WERI-Rb-1 (cell line): ENCODE measurements at regions not wholly inside any gene's neighbourhood (a gene's known extent, or its start where the extent isn't known, plus 50 kb on each side); places are given as distances from the start of the nearest gene placed in this dataset.
"Not testable (repeated sequence)": the region's sequence is repeated elsewhere in the genome, so short reads cannot be mapped to it uniquely, and the experiment has no call there.

Experiments
- DNase-seq: peaks from one replicate; pipeline ENCODE4 v3.0.0-alpha.2; 2020
- H3K27ac ChIP-seq: fragments of 250-450 bp; sonication (Bioruptor Pico); 2 replicates; pipeline ENCODE4 v1.5.1; 2020; ENCODE audit warnings: mild to moderate bottlenecking, moderate library complexity
- H3K27me3 ChIP-seq: fragments of 250-450 bp; sonication (Bioruptor Pico); 2 replicates; pipeline ENCODE4 v1.5.1; 2021; ENCODE audit warnings: mild to moderate bottlenecking, low read depth, moderate library complexity; ENCODE audit not compliant: insufficient read depth, severe bottlenecking
- H3K36me3 ChIP-seq: fragments of 250-450 bp; sonication (Bioruptor Pico); 2 replicates; pipeline ENCODE4 v1.5.1; 2020; ENCODE audit warnings: mild to moderate bottlenecking, moderate library complexity
- H3K4me3 ChIP-seq: 2 replicates; pipeline ENCODE4 v1.5.1; 2011; ENCODE audit warnings: low read depth, mild to moderate bottlenecking, control low read depth, low read length
- H3K9me3 ChIP-seq: fragments of 250-450 bp; sonication (Bioruptor Pico); 2 replicates; pipeline ENCODE4 v1.5.1; 2021; ENCODE audit warnings: mild to moderate bottlenecking, moderate library complexity; ENCODE audit not compliant: severe bottlenecking
- TF ChIP-seq, protein P1 (sequence below): IDR thresholded peaks from 2 replicates; pipeline ENCODE4 v1.5.1; 2011; ENCODE audit warnings: low read depth, mild to moderate bottlenecking, control low read depth, inconsistent platforms, low read length

DNA sequence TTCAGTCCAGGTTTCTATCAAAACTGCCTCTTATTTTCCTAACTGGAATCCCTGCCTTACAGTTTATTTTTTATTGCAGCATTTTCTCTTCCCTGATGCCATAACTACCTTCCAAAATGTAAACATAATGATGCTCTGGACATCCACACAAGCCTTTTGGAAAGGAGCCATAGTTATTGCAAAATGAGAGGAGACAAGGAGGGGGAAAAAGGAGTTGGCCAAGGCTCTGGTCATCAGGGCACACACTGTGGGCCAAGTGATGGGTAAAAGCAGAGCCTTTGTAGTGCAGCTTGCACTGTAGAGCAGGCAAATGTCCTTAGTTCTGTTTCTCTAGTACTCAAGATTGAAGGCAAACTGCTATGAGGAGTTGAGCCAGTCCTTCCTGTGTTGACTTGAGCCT is 289.3 kb upstream of the MTPN start:
- no peaks in the 10 kb centered on the region for H3K36me3 ChIP-seq
- H3K4me3 ChIP-seq = no peak overlapping the region
- TF ChIP-seq, protein P1, sequence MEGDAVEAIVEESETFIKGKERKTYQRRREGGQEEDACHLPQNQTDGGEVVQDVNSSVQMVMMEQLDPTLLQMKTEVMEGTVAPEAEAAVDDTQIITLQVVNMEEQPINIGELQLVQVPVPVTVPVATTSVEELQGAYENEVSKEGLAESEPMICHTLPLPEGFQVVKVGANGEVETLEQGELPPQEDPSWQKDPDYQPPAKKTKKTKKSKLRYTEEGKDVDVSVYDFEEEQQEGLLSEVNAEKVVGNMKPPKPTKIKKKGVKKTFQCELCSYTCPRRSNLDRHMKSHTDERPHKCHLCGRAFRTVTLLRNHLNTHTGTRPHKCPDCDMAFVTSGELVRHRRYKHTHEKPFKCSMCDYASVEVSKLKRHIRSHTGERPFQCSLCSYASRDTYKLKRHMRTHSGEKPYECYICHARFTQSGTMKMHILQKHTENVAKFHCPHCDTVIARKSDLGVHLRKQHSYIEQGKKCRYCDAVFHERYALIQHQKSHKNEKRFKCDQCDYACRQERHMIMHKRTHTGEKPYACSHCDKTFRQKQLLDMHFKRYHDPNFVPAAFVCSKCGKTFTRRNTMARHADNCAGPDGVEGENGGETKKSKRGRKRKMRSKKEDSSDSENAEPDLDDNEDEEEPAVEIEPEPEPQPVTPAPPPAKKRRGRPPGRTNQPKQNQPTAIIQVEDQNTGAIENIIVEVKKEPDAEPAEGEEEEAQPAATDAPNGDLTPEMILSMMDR = no peak

DNA sequence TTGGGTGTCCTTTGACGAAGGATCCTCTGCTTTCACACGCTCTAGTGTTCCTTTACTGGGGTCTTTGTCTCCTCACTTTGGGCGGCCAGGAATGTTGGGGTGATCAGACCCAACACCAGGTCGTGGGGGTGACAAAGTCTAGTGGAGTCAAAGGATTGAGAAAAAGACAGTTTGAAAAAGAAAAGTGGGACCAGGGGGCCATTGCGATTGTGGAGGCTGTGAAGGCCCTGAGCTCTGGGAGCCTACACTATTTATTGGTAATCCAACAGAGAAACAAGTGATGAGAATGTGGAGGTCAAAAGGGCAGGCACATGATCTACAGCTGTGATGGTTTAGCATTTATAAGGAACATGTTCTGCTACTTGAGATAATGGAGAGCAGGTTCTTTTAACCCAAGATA is 287.1 kb upstream of the MTPN start:
- not testable (repeated sequence) for DNase-seq, H3K36me3 ChIP-seq, H3K27ac ChIP-seq, H3K4me3 ChIP-seq, H3K27me3 ChIP-seq
- H3K9me3 ChIP-seq = peaks cover 17% of the 10 kb centered on the region

More for the DNA sequence above, 289.3 kb upstream of the MTPN start:
- Histone ChIP-seq H3K27ac (no peak overlapping the region), H3K27me3 (no peaks in the 10 kb centered on the region), H3K9me3 (peaks cover 11% of the 10 kb centered on the region)
- DNase-seq = no peak

DNA sequence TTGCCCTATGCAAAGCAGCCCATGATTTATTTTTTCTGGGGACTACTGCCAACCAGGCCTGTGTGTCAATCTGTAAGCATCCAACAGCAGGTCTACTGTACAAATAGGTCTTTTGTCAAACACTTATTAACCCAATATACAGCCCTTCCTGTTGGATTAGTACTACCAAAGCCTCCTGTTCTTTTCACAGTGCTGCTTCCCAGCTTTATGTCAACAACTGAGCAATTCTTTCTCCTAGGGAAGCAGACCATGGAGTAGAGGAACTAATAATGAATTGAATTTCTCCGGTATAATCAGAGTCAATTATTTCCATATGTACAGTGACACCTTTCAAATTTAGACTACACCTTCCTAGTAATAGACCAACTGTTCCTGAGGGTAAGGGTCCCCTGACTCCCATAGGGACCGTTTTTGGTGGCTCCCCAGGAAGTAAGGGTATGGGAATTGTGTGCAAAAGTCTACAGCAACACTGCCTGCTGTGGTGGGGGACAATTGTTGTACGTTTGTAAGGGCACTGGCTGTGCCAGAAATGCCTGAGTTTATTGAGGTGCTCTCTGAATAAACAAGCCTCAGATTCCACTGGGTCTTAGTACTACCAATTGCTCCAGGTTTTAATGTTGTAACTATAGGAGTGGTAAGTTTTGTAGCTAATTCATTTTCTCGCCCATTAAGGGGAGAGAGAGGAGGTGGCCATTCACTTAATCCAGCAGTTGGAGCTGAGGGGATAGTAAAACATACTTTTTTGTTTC is 286.1 kb upstream of the MTPN start:
- H3K27ac ChIP-seq, DNase-seq, H3K4me3 ChIP-seq, H3K27me3 ChIP-seq, H3K36me3 ChIP-seq: not testable (repeated sequence)
- H3K9me3 ChIP-seq = peaks cover 17% of the 10 kb centered on the region

DNA sequence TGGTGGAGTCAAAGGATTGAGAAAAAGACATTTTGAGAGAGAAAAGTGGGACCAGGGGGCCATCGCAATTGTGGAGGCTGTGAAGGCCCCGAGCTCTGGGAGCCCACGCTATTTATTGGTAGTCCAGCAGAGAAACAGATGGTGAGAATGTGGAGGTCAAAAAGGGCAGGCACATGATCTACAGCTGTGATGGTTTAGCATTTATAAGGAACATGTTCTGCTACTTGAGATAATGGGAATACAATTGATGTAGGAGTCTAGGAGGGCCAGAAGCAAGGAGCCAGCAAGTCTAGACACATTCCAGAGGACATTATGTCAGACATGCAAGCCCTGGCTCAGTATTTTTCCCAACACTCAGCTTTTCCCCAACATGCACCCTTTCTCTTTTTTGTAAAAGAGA is 283.4 kb upstream of the MTPN start:
- H3K9me3 ChIP-seq = peaks cover 17% of the 10 kb centered on the region
- H3K36me3 ChIP-seq, DNase-seq, H3K27ac ChIP-seq, H3K27me3 ChIP-seq, H3K4me3 ChIP-seq: not testable (repeated sequence)

DNA sequence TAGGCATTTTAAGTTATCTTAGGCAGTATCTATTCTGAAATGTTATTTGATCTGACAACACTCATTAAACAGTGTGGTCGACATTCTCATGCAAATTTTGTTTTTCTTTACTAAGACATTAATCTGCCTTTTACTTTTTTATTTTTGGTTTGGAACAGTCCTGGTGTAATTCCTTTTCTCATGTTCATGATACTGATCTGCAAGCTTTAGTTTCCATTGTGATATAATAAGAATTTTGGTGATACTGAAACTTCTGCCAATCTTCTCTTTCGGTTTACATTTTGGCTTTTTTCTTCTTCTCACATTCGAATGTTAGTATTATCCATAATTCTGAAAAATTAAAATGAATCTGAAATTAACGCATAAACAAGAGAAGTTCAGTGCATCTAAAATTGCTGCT is 281.9 kb upstream of the MTPN start:
- H3K27ac ChIP-seq = no peak overlapping the region
- H3K9me3 ChIP-seq = peaks cover 8% of the 10 kb centered on the region
- H3K27me3 ChIP-seq = no peaks in the 10 kb centered on the region
- no peak overlapping the region for H3K4me3 ChIP-seq
- H3K36me3 ChIP-seq = no peaks in the 10 kb centered on the region
- TF ChIP-seq, protein P1 = no peak
- no peak for DNase-seq

DNA sequence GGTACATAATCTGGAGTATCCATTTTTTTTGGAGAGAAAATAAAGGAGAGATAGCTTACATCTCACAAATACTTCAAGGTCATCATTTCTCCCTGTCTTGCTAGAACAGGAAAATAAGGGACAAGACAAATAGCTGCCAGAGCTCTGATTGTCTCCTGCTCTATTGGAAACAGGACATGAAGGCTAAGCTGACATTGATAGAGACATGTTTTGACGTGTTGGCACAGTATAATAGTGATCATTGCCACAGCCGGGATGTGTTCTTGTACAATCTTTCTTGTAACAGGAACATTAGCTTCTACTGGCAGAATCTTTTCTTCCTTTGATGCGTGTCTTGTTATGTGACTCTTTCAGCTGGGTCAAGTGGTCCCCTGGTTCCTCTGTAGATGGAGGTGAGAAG is 279.3 kb upstream of the MTPN start:
- no peaks in the 10 kb centered on the region for H3K27me3 ChIP-seq
- H3K27ac ChIP-seq = no peak overlapping the region
- H3K9me3 ChIP-seq = peaks cover 6% of the 10 kb centered on the region
- TF ChIP-seq, protein P1 = no peak
- DNase-seq = no peak
- no peak overlapping the region for H3K4me3 ChIP-seq
- no peaks in the 10 kb centered on the region for H3K36me3 ChIP-seq

DNA sequence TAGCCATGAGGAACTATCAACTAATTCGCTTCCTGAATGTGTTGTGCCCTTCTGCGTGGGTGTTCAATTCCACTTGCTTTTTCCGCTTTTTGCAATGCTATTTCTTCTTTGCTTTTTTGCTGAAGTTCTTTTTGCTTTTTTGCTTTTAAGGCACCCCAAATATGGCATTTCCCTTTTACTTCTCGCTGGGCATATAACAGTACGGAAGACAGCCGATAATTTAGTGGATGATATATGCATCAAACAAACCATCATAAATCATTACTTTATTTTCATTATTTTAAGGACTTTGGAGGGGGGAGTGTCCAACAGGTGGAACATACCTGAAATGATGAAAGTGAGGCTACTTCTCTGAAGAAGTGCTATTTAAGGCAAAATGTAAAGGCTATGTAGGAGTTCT is 277.0 kb upstream of the MTPN start:
- DNase-seq = no peak
- Histone ChIP-seq H3K27ac (no peak overlapping the region), H3K9me3 (no peaks in the 10 kb centered on the region), H3K27me3 (no peaks in the 10 kb centered on the region), H3K4me3 (no peak overlapping the region), H3K36me3 (no peaks in the 10 kb centered on the region)
- TF ChIP-seq, protein P1 = no peak
